A673 (cell line): ENCODE measurements at regions not wholly inside any gene's neighbourhood (a gene's known extent, or its start where the extent isn't known, plus 50 kb on each side); places are given as distances from the start of the nearest gene placed in this dataset.

Source experiments
- BruUV-seq: library from RNA; stranded (reverse); fragments of 400-500 nt; replicated peaks from 2 replicates; lab custom pipeline; 2021; lab: Mats Ljungman, UMichigan
- CTCF ChIA-PET: fragments of 300-600 bp; sonication (Branson Sonifier 250); formaldehyde crosslinking; loops from one replicate; lab custom pipeline; 2022; ENCODE audit warnings: antibody characterized with exemption; lab: Charles Lee
- POLR2A ChIA-PET: fragments of 300-600 bp; sonication (Branson Sonifier 250); formaldehyde crosslinking; loops from one replicate; lab custom pipeline; 2022; ENCODE audit warnings: antibody characterized with exemption; ENCODE audit not compliant: low non-redundant PET; lab: Charles Lee
- DNase-seq: peaks from one replicate; pipeline ENCODE4 v3.0.0-alpha.2; 2015; ENCODE audit warnings: low spot score
- H3K27ac ChIP-seq: fragments of 200-600 bp; sonication (generic); 2 replicates; pipeline ENCODE4 v1.5.1; 2016; ENCODE audit warnings: mixed run types, low read depth, mild to moderate bottlenecking, mixed read lengths, antibody characterized with exemption, low read length; ENCODE audit not compliant: poor library complexity, severe bottlenecking
- H3K27me3 ChIP-seq: fragments of 200-600 bp; sonication (generic); replicated peaks from 2 replicates; pipeline ENCODE4 v1.6.1; 2017; ENCODE audit warnings: mixed run types, low read depth, mild to moderate bottlenecking, mixed read lengths, antibody characterized with exemption, low read length; ENCODE audit not compliant: insufficient read depth, poor library complexity
- H3K36me3 ChIP-seq: fragments of 200-600 bp; sonication (generic); 2 replicates; pipeline ENCODE4 v1.6.1; 2016; ENCODE audit warnings: mixed run types, mild to moderate bottlenecking, mixed read lengths, antibody characterized with exemption, low read length; ENCODE audit not compliant: insufficient read depth, poor library complexity, severe bottlenecking
- H3K4me1 ChIP-seq: fragments of 200-600 bp; sonication (generic); 2 replicates; pipeline ENCODE4 v1.6.1; 2017; ENCODE audit warnings: mixed run types, mild to moderate bottlenecking, mixed read lengths, antibody characterized with exemption, low read length; ENCODE audit not compliant: insufficient read depth, poor library complexity, severe bottlenecking
- H3K4me3 ChIP-seq: fragments of 200-600 bp; sonication (generic); 2 replicates; pipeline ENCODE4 v1.5.1; 2016; ENCODE audit warnings: low read depth, mixed run types, mild to moderate bottlenecking, mixed read lengths, low read length; ENCODE audit not compliant: poor library complexity, severe bottlenecking
- H3K9me3 ChIP-seq: fragments of 200-600 bp; sonication (generic); 2 replicates; pipeline ENCODE4 v1.6.1; 2016; ENCODE audit warnings: mixed run types, low read depth, mild to moderate bottlenecking, mixed read lengths, antibody characterized with exemption, low read length; ENCODE audit not compliant: poor library complexity, severe bottlenecking
- CTCF ChIP-seq: fragments of 300-800, 200-600 bp; sonication (generic); conservative IDR thresholded peaks from 2 replicates; pipeline ENCODE4 v1.5.1; 2017; ENCODE audit warnings: low read depth, mild to moderate bottlenecking, antibody characterized with exemption, low read length, moderate library complexity, mixed read lengths
- EZH2 ChIP-seq: fragments of 200-600 bp; sonication (generic); IDR thresholded peaks from 2 replicates; pipeline ENCODE4 v1.6.1; 2017; ENCODE audit warnings: borderline replicate concordance, low read depth, mild to moderate bottlenecking, mixed read lengths, antibody characterized with exemption, low read length; ENCODE audit not compliant: poor library complexity, severe bottlenecking
- intact Hi-C: fragments of 100-400 bp; cut with micrococcal nuclease; formaldehyde crosslinking; loops from one replicate; pipeline ENCODE4 v1.10.0; 2022; ENCODE audit not compliant: unreplicated experiment

GRCh38 chr5:110103081-110103480 is 413.4 kb downstream of the MAN2A1 start:
- CTCF ChIA-PET: no interaction called here
- Histone ChIP-seq H3K36me3 (no peaks in the 10 kb centered on the region), H3K4me3 (no peak overlapping the region), H3K9me3 (no peaks in the 10 kb centered on the region), H3K27me3 (no peaks in the 10 kb centered on the region), H3K27ac (no peak overlapping the region), H3K4me1 (peaks cover 6% of the 10 kb centered on the region)
- no TSS peak for BruUV-seq
- TF ChIP-seq CTCF: no peak
- no peak for TF ChIP-seq EZH2
- intact Hi-C loops: no loop called here
- no peak for DNase-seq
- POLR2A ChIA-PET: no interaction called here

- intact Hi-C loops: no loop called here
- no peak overlapping the region for H3K27ac ChIP-seq
- no peaks in the 10 kb centered on the region for H3K27me3 ChIP-seq
- ChIA-PET POLR2A (no interaction called here), CTCF (no interaction called here)
- DNase-seq: no peak
- BruUV-seq: no TSS peak
- H3K4me3 ChIP-seq: no peak overlapping the region
- no peak for TF ChIP-seq CTCF
- TF ChIP-seq EZH2: no peak
- no peaks in the 10 kb centered on the region for H3K9me3 ChIP-seq
- peaks cover 6% of the 10 kb centered on the region for H3K4me1 ChIP-seq
- H3K36me3 ChIP-seq: no peaks in the 10 kb centered on the region
These were observed 414.5 kb downstream of the MAN2A1 start for GRCh38 chr5:110104060-110104725.

GRCh38 chr5:110104726-110105669 is 415.3 kb downstream of the MAN2A1 start:
- TF ChIP-seq CTCF (no peak), EZH2 (no peak)
- ChIA-PET CTCF (no interaction called here), POLR2A (no interaction called here)
- H3K27me3 ChIP-seq: no peaks in the 10 kb centered on the region
- no peaks in the 10 kb centered on the region for H3K9me3 ChIP-seq
- no peak overlapping the region for H3K27ac ChIP-seq
- no peak overlapping the region for H3K4me3 ChIP-seq
- intact Hi-C loops: no loop called here
- no peak for DNase-seq
- BruUV-seq: no TSS peak
- H3K36me3 ChIP-seq: no peaks in the 10 kb centered on the region
- peaks cover 6% of the 10 kb centered on the region for H3K4me1 ChIP-seq
